Activated CD8-positive, alpha-beta memory T cell treated with anti-CD3 and anti-CD28 coated beads, Interleukin-2, amount 50 U/mL, for 48 hours (primary cell): ENCODE measurements at regions not wholly inside any gene's neighbourhood (a gene's known extent, or its start where the extent isn't known, plus 50 kb on each side); places are given as distances from the start of the nearest gene placed in this dataset.

ENCODE experiments used
- DNase-seq: peaks from one replicate; pipeline ENCODE4 v3.0.0-alpha.2; 2020

DNA sequence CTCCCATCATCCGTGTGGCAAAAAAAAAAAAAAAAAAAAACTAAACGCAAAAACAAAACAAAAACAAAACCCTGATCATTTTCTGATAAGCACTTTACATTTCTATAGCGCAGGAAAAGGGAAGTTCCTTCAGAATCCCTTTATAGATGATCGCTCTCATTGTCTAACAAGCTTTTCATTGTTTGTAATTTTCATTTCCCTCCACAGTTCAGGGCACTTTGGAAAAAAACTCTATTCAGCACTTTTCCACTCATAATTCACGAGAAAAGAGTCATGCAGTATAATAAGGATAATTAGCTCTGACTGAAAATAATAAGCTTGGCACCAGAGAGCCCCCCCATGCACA, 89.4 kb upstream of the ATXN1 start:
- DNase-seq, result no peak

DNA sequence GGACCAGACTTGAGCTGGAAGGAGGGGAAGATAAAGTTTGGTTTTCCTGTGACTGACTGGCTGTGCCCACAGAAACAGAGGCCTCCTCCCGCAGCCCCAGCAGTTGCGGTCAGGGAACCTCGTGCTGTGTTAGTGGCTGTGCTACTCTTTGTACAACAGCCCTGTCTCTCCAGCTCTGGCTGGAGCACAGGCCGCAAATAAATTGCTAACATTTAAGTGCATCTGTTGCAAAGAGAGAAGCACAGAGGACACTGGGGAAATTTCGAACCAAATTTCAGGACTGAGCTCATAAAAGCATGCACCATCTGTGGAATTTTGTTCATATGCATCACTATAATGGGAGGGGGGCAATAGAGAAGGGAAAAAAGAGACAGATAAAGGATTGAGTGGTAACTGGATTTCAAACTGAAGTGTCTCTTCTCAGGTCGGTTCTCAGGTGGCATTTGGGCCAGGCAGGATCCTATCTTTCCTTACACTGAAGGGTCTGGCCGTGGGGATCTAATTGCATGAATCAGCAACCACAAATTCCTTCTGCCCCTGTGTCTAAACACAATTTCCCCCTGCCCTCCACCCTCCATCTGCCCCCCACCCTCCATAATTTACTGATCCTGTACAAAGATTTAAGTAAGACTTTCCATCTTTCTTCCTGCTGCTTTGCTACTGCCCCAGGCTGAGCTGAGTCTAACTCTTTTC, 88.9 kb upstream of the ATXN1 start:
- no peak for DNase-seq

- DNase-seq, result no peak
Observed at GRCh38 chr6:16849280-16849987, 88.2 kb upstream of the ATXN1 start.

DNA sequence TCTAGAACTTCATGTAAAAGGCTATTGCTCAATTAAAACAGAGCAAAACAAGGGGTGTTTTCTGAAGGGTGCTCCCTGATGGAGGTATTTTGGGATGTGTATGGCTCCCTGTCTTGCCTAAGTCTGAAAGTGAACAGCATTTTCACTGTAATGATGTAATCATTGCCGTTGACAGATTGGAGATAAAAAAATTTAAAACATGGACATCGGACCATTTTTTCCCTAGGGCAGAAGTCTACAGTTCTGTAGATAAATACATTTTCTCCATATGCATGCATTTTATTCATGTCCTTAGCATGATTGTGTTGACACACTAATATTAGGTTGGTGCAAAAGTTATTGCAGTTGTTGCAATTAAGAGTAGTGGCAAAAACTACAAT, 85.1 kb upstream of the ATXN1 start:
- no peak for DNase-seq

DNA sequence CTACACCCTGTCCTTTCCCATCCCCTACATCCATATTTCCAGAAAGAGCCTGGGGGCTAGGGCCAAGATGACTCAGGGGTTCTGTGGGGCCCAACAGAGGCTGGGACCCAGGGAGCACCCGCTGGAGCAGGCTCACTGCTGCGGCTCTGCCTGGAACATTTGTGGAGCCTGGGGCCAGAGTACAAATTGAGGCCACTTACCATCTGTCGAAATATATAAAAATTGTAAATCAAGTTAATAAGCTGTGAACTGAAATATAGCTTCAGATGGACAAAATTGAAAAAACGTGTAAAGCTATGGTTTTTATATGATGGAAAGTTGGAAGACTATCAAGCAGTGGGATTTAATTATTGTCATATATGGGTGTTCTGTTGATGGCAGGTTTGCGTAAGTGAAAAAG, 82.9 kb upstream of the ATXN1 start:
- no peak for DNase-seq

GRCh38 chr6:16842676-16843075, 81.4 kb upstream of the ATXN1 start:
- no peak for DNase-seq

- DNase-seq, result no peak
Observed at GRCh38 chr6:16841241-16841640, 80.0 kb upstream of the ATXN1 start.

DNA sequence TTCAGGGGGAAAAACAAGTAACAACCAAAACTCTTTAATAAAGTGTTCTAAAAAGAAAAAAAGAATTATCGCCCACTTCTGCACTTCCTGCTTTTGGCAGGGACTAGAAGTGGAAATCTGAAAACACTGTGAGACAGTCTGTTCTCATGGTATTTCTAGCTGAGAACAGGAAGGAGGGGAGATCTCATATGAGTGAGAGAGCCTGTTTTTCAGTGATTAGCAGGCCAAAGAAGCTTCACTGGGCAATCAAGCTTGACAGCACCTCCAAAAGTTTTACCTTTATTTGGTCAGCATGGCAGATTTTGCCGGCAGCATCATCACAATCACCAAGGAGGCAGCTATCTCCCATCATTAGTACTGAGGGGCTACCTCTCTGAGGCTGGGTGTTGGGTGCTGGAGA, 79.5 kb upstream of the ATXN1 start:
- no peak for DNase-seq

- DNase-seq, result no peak
Observed at GRCh38 chr6:16840291-16840690, 79.0 kb upstream of the ATXN1 start.

DNA sequence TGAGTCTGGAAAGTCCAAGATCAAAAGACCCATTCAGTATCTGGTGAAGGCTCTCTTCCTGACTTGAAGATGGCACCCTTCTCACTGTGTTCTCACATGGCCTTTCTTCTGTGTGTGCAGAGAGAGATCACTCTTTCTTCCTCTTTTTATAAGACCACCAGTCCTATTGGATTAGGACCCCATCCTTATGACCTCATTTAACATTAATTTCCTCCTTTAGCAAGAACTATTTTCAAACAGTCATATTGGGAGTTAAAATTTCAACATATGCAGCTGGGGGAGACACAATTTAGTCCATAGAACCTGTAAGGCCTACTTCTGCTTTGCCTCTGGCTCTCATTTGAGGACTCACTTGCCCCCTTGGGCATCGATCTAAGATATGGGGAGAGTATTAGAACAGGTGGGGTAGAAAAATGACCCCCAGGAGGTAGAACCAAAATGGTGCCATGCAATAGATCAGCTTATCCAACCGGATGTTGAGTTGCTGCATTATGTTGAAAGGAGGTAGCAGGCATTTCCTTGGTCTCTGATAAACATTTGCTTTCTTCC, 78.4 kb upstream of the ATXN1 start:
- no peak for DNase-seq

DNA sequence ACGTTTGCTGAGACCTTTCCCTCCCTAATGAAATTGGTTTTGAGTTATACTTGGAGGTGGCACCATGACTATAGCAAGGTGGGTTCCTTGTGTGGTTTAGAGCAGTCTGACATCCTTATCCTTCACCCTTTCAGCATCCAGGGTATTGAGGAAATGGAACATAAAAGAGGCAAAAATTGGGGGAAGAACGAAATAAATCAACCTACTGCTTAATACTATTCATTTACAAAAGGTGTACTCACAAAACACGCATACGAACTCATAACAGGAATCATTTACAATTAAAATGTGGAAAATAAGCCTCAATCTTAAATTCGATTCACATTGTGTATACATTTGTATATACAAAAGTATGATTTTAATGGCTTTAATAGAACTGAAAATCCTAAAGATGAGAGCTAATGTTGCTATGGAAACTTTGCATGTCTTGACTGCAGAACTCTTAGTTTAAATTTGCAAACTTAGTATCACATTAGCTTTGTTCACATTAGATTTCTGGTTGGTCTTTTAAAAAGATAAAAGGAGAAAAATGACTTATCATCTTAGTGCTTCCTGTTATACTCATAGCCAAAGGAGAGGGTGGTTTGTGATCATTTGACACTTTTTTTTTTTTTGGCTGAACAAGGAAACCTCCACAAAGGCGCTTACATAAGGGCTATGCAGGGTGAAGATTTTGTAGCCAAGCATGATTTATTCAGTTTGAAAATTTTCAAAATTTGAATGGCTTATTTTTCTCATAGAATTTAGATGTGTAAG, 76.1 kb upstream of the ATXN1 start:
- no peak for DNase-seq

- no peak for DNase-seq
Observed at GRCh38 chr6:16836144-16836981, 75.1 kb upstream of the ATXN1 start.

DNA sequence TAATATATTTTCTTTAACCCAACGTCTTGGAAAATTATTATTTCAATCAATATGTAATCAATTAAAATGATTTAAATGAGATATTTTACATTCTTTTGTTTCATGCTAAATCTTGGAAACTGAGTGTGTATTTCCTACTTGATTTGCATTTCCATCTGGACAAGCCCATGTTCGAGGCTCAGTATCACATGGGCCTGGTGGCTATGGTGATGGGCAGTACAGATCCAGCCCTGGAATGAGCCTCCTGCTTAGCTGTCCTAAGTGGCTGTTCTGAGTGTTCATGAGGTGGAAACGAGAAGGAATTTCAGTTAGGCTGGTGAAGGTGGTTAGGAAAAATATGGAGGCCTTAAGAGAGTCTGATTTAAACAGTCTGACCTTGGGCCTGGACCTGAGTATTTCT, 73.0 kb upstream of the ATXN1 start:
- no peak for DNase-seq

DNA sequence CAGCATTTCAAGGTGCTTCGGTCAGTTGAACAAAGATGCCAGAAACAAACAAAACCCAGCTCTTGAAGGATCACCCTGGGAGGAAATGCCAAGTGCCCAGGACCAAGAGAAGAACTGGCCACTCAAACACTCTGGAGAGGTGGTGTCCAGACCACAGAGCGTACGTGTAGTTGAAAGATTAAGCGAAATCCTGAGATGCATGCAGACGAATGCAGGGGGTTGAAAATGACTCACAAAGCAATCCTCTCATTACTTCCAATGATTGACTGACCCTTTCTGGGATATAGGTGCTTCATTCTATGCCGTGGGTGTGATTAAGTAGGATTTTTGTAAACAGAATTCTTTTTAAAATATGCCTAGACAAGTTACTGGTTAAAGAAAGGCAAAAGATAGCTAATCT, 71.5 kb upstream of the ATXN1 start:
- no peak for DNase-seq

DNA sequence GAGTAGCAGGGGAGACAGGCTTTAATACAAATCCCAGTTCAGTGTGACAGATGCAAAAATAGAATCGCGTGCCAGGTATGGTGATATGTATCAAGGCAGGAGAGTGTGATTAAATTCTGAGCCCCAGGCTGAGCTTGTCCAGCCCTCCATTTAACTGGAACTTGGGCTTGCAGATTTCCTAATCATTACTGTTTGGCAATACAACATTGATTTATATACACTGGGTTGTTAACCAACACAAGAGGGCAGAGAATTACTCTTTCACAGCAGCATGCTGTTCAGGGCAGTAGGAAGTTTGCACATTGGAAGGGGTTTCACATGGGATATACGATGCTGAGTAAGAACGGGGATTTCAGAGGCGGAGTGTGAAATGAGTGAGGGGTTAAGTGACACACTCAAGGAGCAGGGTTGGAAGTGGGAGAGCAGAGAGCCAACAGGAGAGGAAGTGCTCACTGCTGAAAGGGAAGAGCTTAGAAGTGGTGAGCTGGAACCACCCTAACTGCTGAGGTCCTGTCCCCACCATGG, 70.8 kb upstream of the ATXN1 start:
- DNase-seq, result no peak

DNA sequence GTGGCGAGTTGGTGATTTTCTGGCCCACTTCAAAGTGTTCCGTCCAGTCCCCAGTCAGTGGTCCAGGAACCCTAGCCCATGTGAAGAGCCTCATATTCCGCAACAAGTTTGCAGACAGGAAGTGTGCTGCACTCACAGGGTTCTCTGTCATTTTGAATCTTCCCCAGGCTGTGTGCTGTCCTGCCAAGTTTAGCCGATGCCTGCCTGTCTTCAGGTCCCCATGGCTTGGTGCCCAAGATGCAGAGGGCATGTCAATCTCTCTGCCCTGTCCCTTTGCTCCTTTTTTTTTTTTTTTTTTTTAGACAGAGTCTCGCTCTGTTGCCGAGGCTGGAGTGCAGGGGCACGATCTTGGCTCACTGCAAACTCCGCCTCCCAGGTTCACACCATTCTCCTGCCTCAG, 69.9 kb upstream of the ATXN1 start:
- no peak for DNase-seq

DNA sequence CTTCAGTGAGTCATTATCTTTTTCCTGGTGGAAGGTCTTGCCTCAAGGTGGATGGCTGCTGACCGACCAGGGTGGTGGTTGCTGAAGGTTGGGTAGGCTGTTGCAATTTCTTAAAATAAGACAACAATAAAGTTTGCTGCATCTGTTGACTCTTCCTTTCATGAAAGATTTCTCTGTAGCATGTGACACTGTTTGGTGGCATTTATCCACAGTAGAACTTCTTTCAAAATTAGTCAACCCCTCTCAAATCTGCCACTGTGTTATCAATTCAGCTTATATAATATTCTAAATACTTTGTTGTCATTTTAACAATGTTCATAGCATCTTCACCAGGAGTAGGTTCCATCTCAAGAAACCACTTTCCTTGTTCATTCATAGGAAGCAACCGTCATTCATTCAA, 66.8 kb upstream of the ATXN1 start:
- DNase-seq, result no peak

- no peak for DNase-seq
Observed at GRCh38 chr6:16827627-16828026, 66.4 kb upstream of the ATXN1 start.

GRCh38 chr6:16825784-16826183, 64.5 kb upstream of the ATXN1 start:
- no peak for DNase-seq

DNA sequence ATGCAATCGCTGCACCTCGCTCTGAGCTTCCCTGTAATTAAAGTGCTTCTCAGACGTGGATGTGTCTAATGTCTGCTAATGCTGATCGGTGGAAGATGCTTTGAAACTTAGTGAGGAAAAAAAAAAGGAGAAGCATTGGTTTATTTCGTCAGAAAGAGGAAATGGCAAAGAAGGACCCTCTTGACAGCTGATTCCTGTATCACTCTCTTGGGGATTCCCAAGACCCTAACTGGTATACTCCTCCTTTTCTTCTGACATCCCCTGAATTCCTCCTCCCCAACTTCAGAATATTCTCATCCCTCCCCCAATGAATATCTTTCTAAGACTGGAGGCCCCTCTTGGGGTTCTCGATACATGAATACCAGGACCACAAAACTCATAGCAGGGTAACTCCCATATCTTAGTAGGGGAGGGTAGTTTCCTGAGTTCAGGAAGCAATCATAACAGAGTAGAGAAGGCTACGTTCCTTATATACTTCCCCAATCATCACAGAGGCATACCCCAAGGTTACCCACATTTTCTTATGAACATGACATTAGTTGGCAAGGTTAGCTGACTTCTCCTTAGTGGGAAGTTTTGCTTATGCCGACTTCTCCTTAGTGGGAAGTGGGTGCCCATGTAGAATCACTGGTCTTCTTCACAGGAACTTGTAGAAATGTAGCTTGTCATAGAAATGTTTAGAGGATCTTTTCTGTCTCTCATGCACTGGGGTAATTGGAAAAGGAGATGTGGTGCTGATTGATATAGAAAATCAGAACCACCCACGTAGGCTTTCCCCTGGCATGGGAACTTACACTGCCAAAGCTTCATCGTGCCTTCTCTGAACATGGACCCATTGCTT, 63.8 kb upstream of the ATXN1 start:
- DNase-seq, result no peak

GRCh38 chr6:16823718-16824352, 62.6 kb upstream of the ATXN1 start:
- DNase-seq, result no peak
